ENCODE measurements at regions not wholly inside any gene's neighbourhood (a gene's known extent, or its start where the extent isn't known, plus 50 kb on each side); places are given as distances from the start of the nearest gene placed in this dataset.

GRCh38 chr1:147444381-147444780 lies 96.9 kb upstream of the BCL9 start:
- ATAC-seq (no peak), DNase-seq (ENCODE audit: low spot score) (no peak)
- Mint-ChIP-seq H3K4me3 (no peak overlapping the region), H3K27me3 (ENCODE audit: low read depth) (no peaks in the 10 kb centered on the region; the same call in 1 of the 2 replicates), H3K27ac (no peak overlapping the region), H3K4me1 (no peaks in the 10 kb centered on the region), H3K9me3 (peaks cover 33% of the 10 kb centered on the region), H3K36me3 (peaks cover 5% of the 10 kb centered on the region; the same call in 1 of the 2 replicates)
- POLR2A ChIA-PET = no interaction called here
- no peak for TF ChIP-seq ZSCAN18 (CRISPR knock-in tag; IDR thresholded peaks at IDR 0.05)
- no peak for TF ChIP-seq ATF2 (CRISPR knock-in tag; IDR thresholded peaks at IDR 0.05; ENCODE audit: borderline replicate concordance, low read depth)
- no peak for TF ChIP-seq ZBTB43 (CRISPR knock-in tag; IDR thresholded peaks at IDR 0.05)
- TF ChIP-seq ZNF317 (CRISPR knock-in tag; IDR thresholded peaks at IDR 0.05; ENCODE audit: borderline replicate concordance, low read depth) = no peak
- no peak for TF ChIP-seq NFYB (CRISPR knock-in tag; conservative IDR thresholded peaks at IDR 0.05; ENCODE audit: low read depth)
- TF ChIP-seq ATF3 (CRISPR knock-in tag; conservative IDR thresholded peaks at IDR 0.05) = no peak
- no peak for TF ChIP-seq ZNF416 (CRISPR knock-in tag; IDR thresholded peaks at IDR 0.05)
- CTCF ChIA-PET = no interaction called here

- Mint-ChIP-seq H3K27me3 (ENCODE audit: low read depth) (no peaks in the 10 kb centered on the region), H3K27ac (no peak overlapping the region), H3K4me1 (no peaks in the 10 kb centered on the region), H3K9me3 (peaks cover 5% of the 10 kb centered on the region; the same call in 1 of the 2 replicates), H3K4me3 (no peak overlapping the region), H3K36me3 (no peaks in the 10 kb centered on the region)
- POLR2A ChIA-PET = no interaction called here
- CTCF ChIA-PET = no interaction called here
- no peak for TF ChIP-seq RORB (CRISPR knock-in tag; IDR thresholded peaks at IDR 0.05)
- no peak for TF ChIP-seq ZNF671 (CRISPR knock-in tag; IDR thresholded peaks at IDR 0.05)
- no peak for TF ChIP-seq GRHL2 (CRISPR knock-in tag; IDR thresholded peaks at IDR 0.05; ENCODE audit: insufficient replicate concordance, severe bottlenecking)
- DNase-seq (ENCODE audit: low spot score) (no peak), ATAC-seq (no peak)
These were observed 89.7 kb upstream of the BCL9 start for GRCh38 chr1:147451628-147452027.

GRCh38 chr1:147452809-147453208 lies 88.5 kb upstream of the BCL9 start:
- DNase-seq (ENCODE audit: low spot score) = no peak
- TF ChIP-seq CDX4 (CRISPR knock-in tag; IDR thresholded peaks at IDR 0.05; ENCODE audit: borderline replicate concordance) = no peak
- no peak for TF ChIP-seq ATF1 (CRISPR knock-in tag; IDR thresholded peaks at IDR 0.05)
- TF ChIP-seq ZNF396 (CRISPR knock-in tag; IDR thresholded peaks at IDR 0.05; ENCODE audit: borderline replicate concordance) = no peak
- no peak for TF ChIP-seq FOXP4 (CRISPR knock-in tag; IDR thresholded peaks at IDR 0.05)
- TF ChIP-seq JAZF1 (CRISPR knock-in tag; IDR thresholded peaks at IDR 0.05) = no peak
- no peak for TF ChIP-seq USF1 (CRISPR knock-in tag; IDR thresholded peaks at IDR 0.05)
- no peak for TF ChIP-seq NR2C2 (CRISPR knock-in tag; IDR thresholded peaks at IDR 0.05)
- TF ChIP-seq ZNF232 (CRISPR knock-in tag; IDR thresholded peaks at IDR 0.05) = no peak
- TF ChIP-seq E2F1 (CRISPR knock-in tag; IDR thresholded peaks at IDR 0.05) = no peak
- TF ChIP-seq E2F4 (CRISPR knock-in tag; IDR thresholded peaks at IDR 0.05; ENCODE audit: borderline replicate concordance, low read depth) = no peak
- no peak for TF ChIP-seq ZNF263 (CRISPR knock-in tag; IDR thresholded peaks at IDR 0.05; ENCODE audit: low read depth)
- no peak for TF ChIP-seq MAX (CRISPR knock-in tag; IDR thresholded peaks at IDR 0.05)

More at GRCh38 chr1:147452809-147453208, 88.5 kb upstream of the BCL9 start:
- Mint-ChIP-seq H3K4me1 (no peaks in the 10 kb centered on the region), H3K27ac (no peak overlapping the region), H3K4me3 (no peak overlapping the region), H3K36me3 (no peaks in the 10 kb centered on the region), H3K27me3 (ENCODE audit: low read depth) (no peaks in the 10 kb centered on the region), H3K9me3 (peaks cover 9% of the 10 kb centered on the region; the same call in 1 of the 2 replicates)
- ATAC-seq = no peak
- ChIA-PET CTCF (interaction anchor here (0.9 kb wide), 1 partner anchor 63 kb away, joined by 3 read pairs; no protein-coding TSS in a partner anchor), POLR2A (no interaction called here)
